Lung (tissue), 11 donors: ENCODE measurements at regions not wholly inside any gene's neighbourhood (a gene's known extent, or its start where the extent isn't known, plus 50 kb on each side); places are given as distances from the start of the nearest gene placed in this dataset.
A peak's percentile ranks its signal among the peaks of the same experiment; 100 is the strongest.

ENCODE experiments used
- ATAC-seq: fragments of 200-7000 bp; cut with Tn5 transposase; one replicate; pipeline ENCODE4 v1.9.1; 2020; ENCODE audit warnings: moderate number of reproducible peaks; ENCODE audit not compliant: insufficient read depth, low FRiP score
- DNase-seq, 3 donors: peaks; one replicate each; pipeline ENCODE4 v3.0.0-alpha.2; 2013 to 2017
- H3K27ac ChIP-seq, 2 donors: one replicate each; pipeline ENCODE4 v1.5.1; 2013; ENCODE audit warnings: mild to moderate bottlenecking in 2 of 2, moderate library complexity in 2 of 2, control low read depth in 1 of 2, inconsistent platforms in 1 of 2, low read depth in 1 of 2, low read length in 1 of 2
- H3K27me3 ChIP-seq, 3 donors: one replicate each; pipeline ENCODE4 v1.5.1; 2013; ENCODE audit warnings: low read length in 2 of 3; ENCODE audit not compliant: control insufficient read depth in 3 of 3, insufficient read depth in 3 of 3
- H3K36me3 ChIP-seq, 4 donors: one replicate each; pipeline ENCODE4 v1.5.1; 2013; ENCODE audit warnings: low read length in 4 of 4, mild to moderate bottlenecking in 1 of 4, moderate library complexity in 1 of 4; ENCODE audit not compliant: control insufficient read depth in 4 of 4, insufficient read depth in 4 of 4
- H3K4me1 ChIP-seq, 5 donors: one replicate each; pipeline ENCODE4 v1.5.1; 2013; ENCODE audit warnings: low read length in 5 of 5, mild to moderate bottlenecking in 2 of 5, moderate library complexity in 1 of 5; ENCODE audit not compliant: control insufficient read depth in 5 of 5, insufficient read depth in 5 of 5
- H3K4me3 ChIP-seq: one replicate; pipeline ENCODE4 v1.5.1; 2013; ENCODE audit warnings: mild to moderate bottlenecking, control low read depth, moderate library complexity
- H3K9ac ChIP-seq, 2 donors: one replicate each; pipeline ENCODE4 v1.5.1; 2013; ENCODE audit warnings: low read length in 2 of 2, control low read depth in 1 of 2; ENCODE audit not compliant: insufficient read depth in 1 of 2
- H3K9me3 ChIP-seq, 4 donors: one replicate each; pipeline ENCODE4 v1.5.1; 2013; ENCODE audit warnings: low read length in 3 of 4, mild to moderate bottlenecking in 1 of 4, moderate library complexity in 1 of 4; ENCODE audit not compliant: control insufficient read depth in 4 of 4, insufficient read depth in 3 of 4
- WGBS, 2 donors: extraction: QIAGEN DNeasy Blood & Tissue Kit; methylation state at CpG; one replicate each; pipeline ENCODE4 v1.1.7; 2013; 5-methylcytosine and 5-hydroxymethylcytosine counted together
- TF ChIP-seq, protein P1 (sequence below): IDR thresholded peaks from 2 replicates; pipeline ENCODE4 v1.5.1; 2012; ENCODE audit warnings: mild to moderate bottlenecking; ENCODE audit errors: control extremely low read depth, extremely low read depth
- donor health status: control.
- donor health status: control.
- donor health status: Bipolar disorder and iron deficiency.
- donor health status: healthy.
- donor health status: DM: yes; HTN: yes; CAD: no.

DNA sequence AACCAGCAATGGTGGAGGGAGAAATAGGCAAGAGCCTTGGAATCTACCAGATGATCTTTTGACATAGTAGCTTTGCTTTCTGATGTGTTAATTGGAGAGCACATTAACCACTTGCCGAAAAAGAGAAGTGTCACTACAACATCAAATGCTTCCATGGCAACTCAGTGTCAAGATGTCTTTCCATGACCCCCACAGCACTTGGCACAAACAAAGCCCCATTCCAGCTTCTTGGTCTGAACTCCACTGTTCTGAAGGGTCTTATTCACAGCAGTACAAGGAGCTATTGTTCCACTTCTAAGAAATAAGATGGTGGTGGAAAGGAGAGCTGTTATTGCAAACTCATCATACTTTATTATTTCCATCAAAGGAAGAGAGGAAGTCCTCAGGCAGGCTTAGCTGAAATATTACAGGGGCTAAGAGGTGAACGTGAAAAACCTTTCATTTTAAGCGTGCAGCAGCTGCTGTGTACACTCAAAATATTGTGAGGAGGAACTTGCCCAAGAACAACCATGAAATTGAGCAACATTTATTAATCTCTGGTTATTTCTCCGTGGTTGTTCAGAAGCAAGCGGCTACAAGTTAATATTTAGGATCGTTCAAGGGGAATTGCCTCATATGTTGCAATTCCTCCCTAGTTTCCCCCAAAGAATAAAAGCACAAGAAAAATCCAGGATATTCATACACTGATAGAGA is 354.8 kb upstream of the CELF2 start:
- Histone ChIP-seq H3K9ac (peak overlapping the region in 1 of 2 donors; percentile 11), H3K4me3 (no peak overlapping the region), H3K9me3 (peaks cover 0 to 2% (median 0%) of the 10 kb centered on the region in 4 donors), H3K27me3 (no peaks in the 10 kb centered on the region), H3K27ac (no peak overlapping the region), H3K4me1 (peaks cover 0 to 53% (median 3%) of the 10 kb centered on the region in 5 donors), H3K36me3 (no peaks in the 10 kb centered on the region)
- ATAC-seq (no peak), DNase-seq (peak; percentile 53 to 81 (median 73))
- TF ChIP-seq, protein P1, sequence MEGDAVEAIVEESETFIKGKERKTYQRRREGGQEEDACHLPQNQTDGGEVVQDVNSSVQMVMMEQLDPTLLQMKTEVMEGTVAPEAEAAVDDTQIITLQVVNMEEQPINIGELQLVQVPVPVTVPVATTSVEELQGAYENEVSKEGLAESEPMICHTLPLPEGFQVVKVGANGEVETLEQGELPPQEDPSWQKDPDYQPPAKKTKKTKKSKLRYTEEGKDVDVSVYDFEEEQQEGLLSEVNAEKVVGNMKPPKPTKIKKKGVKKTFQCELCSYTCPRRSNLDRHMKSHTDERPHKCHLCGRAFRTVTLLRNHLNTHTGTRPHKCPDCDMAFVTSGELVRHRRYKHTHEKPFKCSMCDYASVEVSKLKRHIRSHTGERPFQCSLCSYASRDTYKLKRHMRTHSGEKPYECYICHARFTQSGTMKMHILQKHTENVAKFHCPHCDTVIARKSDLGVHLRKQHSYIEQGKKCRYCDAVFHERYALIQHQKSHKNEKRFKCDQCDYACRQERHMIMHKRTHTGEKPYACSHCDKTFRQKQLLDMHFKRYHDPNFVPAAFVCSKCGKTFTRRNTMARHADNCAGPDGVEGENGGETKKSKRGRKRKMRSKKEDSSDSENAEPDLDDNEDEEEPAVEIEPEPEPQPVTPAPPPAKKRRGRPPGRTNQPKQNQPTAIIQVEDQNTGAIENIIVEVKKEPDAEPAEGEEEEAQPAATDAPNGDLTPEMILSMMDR: no peak
- 12 to 21% methylated on average over 6 of the region's 6 CpGs for WGBS, 2 donors

DNA sequence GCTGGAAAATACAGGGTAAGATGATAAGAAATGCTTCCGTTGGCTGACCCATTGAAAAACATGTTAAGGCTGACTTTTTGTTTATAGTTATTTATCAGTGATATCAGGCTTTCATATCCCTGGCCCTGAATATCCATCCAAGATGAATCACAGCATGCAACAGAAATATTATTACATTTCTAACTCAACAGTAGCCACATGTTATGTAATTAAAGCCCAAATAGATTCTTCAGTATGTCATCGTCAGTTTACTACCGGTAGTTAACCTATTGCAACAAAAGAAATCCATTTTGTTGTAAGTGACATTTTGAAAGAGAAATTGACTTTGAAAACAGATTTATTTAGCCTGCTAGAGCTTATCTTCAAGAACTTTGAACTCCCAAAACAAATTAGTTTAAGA is 354.1 kb upstream of the CELF2 start:
- Histone ChIP-seq H3K4me3 (no peak overlapping the region), H3K36me3 (no peaks in the 10 kb centered on the region), H3K9me3 (peaks cover 0 to 2% (median 0%) of the 10 kb centered on the region in 4 donors), H3K9ac (no peak overlapping the region), H3K4me1 (peaks cover 0 to 48% (median 3%) of the 10 kb centered on the region in 5 donors), H3K27me3 (no peaks in the 10 kb centered on the region), H3K27ac (no peak overlapping the region)
- TF ChIP-seq, protein P1: no peak
- 36 to 50% methylated on average over 3 of the region's 3 CpGs for WGBS, 2 donors
- DNase-seq (peak in 1 of 3 donors; percentile 51), ATAC-seq (no peak)

DNA sequence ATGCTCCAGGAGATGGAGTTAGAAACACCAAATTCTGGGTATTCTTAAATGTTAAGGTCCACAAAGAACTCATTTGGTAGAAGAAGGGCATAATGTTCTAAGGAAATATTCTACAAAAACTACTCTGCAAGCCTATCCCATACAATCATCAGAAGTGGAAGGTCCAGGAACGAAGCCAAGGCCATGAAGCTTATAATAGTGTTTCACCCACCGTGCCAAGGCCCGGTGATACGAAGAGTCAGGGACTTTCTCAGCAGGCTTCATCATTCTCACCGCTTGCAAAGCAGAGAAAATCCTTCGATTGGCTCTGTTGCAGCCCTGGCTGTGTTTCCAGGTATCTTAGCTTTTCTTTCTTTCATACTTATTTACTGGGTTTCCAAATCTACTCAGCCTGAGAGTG is 351.9 kb upstream of the CELF2 start:
- 74% methylated on average over 6 of the region's 6 CpGs for WGBS, 2 donors
- H3K9me3 ChIP-seq: no peaks in the 10 kb centered on the region
- H3K27ac ChIP-seq: no peak overlapping the region
- TF ChIP-seq, protein P1: no peak
- H3K36me3 ChIP-seq: no peaks in the 10 kb centered on the region
- peak in 1 of 3 donors; percentile 37 for DNase-seq
- H3K4me1 ChIP-seq: peaks cover 0 to 34% (median 3%) of the 10 kb centered on the region in 5 donors
- no peak for ATAC-seq
- no peak overlapping the region for H3K4me3 ChIP-seq
- H3K9ac ChIP-seq: no peak overlapping the region
- no peaks in the 10 kb centered on the region for H3K27me3 ChIP-seq

- WGBS, 2 donors: 62 to 78% methylated on average over 5 of the region's 5 CpGs
- Histone ChIP-seq H3K27ac (no peak overlapping the region), H3K4me1 (peaks cover 0 to 22% (median 3%) of the 10 kb centered on the region in 5 donors), H3K9ac (no peak overlapping the region), H3K36me3 (no peaks in the 10 kb centered on the region), H3K4me3 (no peak overlapping the region), H3K9me3 (no peaks in the 10 kb centered on the region), H3K27me3 (no peaks in the 10 kb centered on the region)
- DNase-seq (no peak), ATAC-seq (no peak)
- TF ChIP-seq, protein P1: no peak
Observed at GRCh38 chr10:10667466-10667865, 350.2 kb upstream of the CELF2 start.
